ENCODE measurements at regions not wholly inside any gene's neighbourhood (a gene's known extent, or its start where the extent isn't known, plus 50 kb on each side); places are given as distances from the start of the nearest gene placed in this dataset.

- TF ChIP-seq CTCF (IDR thresholded peaks at IDR 0.05; ENCODE audit: low read length) (no peak), EZH2phosphoT487 (IDR thresholded peaks at IDR 0.05; ENCODE audit: low read length) (no peak), EZH2 (optimal IDR thresholded peaks at IDR 0.05; ENCODE audit: low read depth, low read length) (no peak)
Observed at GRCh38 chrX:69036674-69037573, 128.3 kb downstream of the PJA1 start.

Measured in MM.1S (cell line).